ENCODE measurements at regions not wholly inside any gene's neighbourhood (a gene's known extent, or its start where the extent isn't known, plus 50 kb on each side); places are given as distances from the start of the nearest gene placed in this dataset.

GRCh38 chr18:45121146-45121545, 440.5 kb downstream of the SETBP1 start:
- Histone ChIP-seq H2BK5ac (ENCODE audit: low read depth, low read length, poor library complexity, severe bottlenecking) (no peak overlapping the region), H3K9me1 (ENCODE audit: insufficient read depth, low read length) (no peaks in the 10 kb centered on the region), H4K5ac (ENCODE audit: low read depth, low read length) (no peak overlapping the region), H3K79me1 (ENCODE audit: low read depth in 1 of 2, low read length in 2 of 2) (no peaks in the 10 kb centered on the region), H3K36me3 (ENCODE audit: control insufficient read depth, insufficient read depth, low read length) (no peaks in the 10 kb centered on the region), H3K14ac (replicated peaks; ENCODE audit: low read depth, low read length) (no peak overlapping the region), H4K8ac (ENCODE audit: low read depth in 2 of 2, low read length in 2 of 2) (no peak overlapping the region), H3K4me3 (ENCODE audit: insufficient read depth, low read depth, low read length) (no peak overlapping the region), H2BK15ac (ENCODE audit: low read depth, low read length) (no peak overlapping the region), H3K56ac (ENCODE audit: extremely low read depth, insufficient read depth, low read length) (no peak overlapping the region), H3K4me2 (ENCODE audit: low read depth, low read length) (no peak overlapping the region), H2AK5ac (ENCODE audit: low read depth, low read length) (no peak overlapping the region), H3K4ac (ENCODE audit: low read depth, low read length) (no peak overlapping the region), H3K4me1 (ENCODE audit: control insufficient read depth, insufficient read depth, low read length) (no peaks in the 10 kb centered on the region), H3K23ac (ENCODE audit: low read depth, low read length) (no peak overlapping the region), H3K18ac (ENCODE audit: low read depth, low read length) (no peak overlapping the region), H3K27me3 (ENCODE audit: control insufficient read depth, insufficient read depth, low read length) (peaks cover 3% of the 10 kb centered on the region), H3K27ac (ENCODE audit: insufficient read depth, low read length) (no peak overlapping the region), H3K9ac (ENCODE audit: low read depth, low read length) (no peak overlapping the region), H3K9me3 (ENCODE audit: control insufficient read depth, insufficient read depth, low read length) (no peaks in the 10 kb centered on the region), H4K91ac (ENCODE audit: insufficient read depth, low read depth, low read length) (no peak overlapping the region), H2AK9ac (replicated peaks; ENCODE audit: low read depth, low read length, poor library complexity) (no peak overlapping the region), H2AFZ (replicated peaks; ENCODE audit: low read length, poor library complexity) (no peak overlapping the region), H2BK120ac (ENCODE audit: low read depth, low read length) (no peak overlapping the region), H2BK20ac (ENCODE audit: low read depth, low read length) (no peak overlapping the region), H4K20me1 (ENCODE audit: insufficient read depth, low read length) (no peaks in the 10 kb centered on the region)
- ChIA-PET POLR2A (ENCODE audit: unreplicated experiment) (no interaction called here), CTCF (interaction anchor here (0.7 kb wide), 1 partner anchor 196 kb away, joined by 6 read pairs; no protein-coding TSS in a partner anchor)
- DNase-seq (no peak), ATAC-seq (ENCODE audit: low read depth) (no peak)
- in situ Hi-C loops (cut with MboI; ENCODE audit: low sequenced_read_pairs), result no loop called here
- BruUV-seq (replicated peaks), result no TSS peak
- no CpG with 5 or more reads among the region's 1 CpG for WGBS, 2 experiments (ENCODE audit: extremely low coverage in 2 of 2, insufficient read length in 1 of 2)
- TF ChIP-seq RFX5 (IDR thresholded peaks at IDR 0.05; ENCODE audit: low read depth, low read length), result no peak
- TF ChIP-seq ELK1 (IDR thresholded peaks at IDR 0.05; ENCODE audit: borderline replicate concordance, low read depth, low read length), result no peak
- TF ChIP-seq MXI1 (IDR thresholded peaks at IDR 0.05; ENCODE audit: borderline replicate concordance, low read depth, low read length), result no peak
- no peak for TF ChIP-seq MAFK (IDR thresholded peaks at IDR 0.05; ENCODE audit: low read depth, low read length)
- TF ChIP-seq USF2 (IDR thresholded peaks at IDR 0.05; ENCODE audit: low read depth, low read length), result no peak
- TF ChIP-seq CHD1 (IDR thresholded peaks at IDR 0.05; ENCODE audit: low read depth, low read length), result no peak
- no peak for TF ChIP-seq BHLHE40 (IDR thresholded peaks at IDR 0.05; ENCODE audit: low read depth, low read length)
- no peak for TF ChIP-seq FOS (IDR thresholded peaks at IDR 0.05; ENCODE audit: low read depth, low read length)
- TF ChIP-seq RCOR1 (IDR thresholded peaks at IDR 0.05; ENCODE audit: insufficient replicate concordance, low read length), result no peak
- TF ChIP-seq MAZ (IDR thresholded peaks at IDR 0.05; ENCODE audit: borderline replicate concordance, low read depth, low read length), result no peak
- no peak for TF ChIP-seq NFE2L2 (IDR thresholded peaks at IDR 0.05; ENCODE audit: low read depth, low read length)
- no peak for TF ChIP-seq SMC3 (IDR thresholded peaks at IDR 0.05; ENCODE audit: low read depth, low read length)
- no peak for TF ChIP-seq RAD21 (IDR thresholded peaks at IDR 0.05; ENCODE audit: low read length)
- TF ChIP-seq POLR2A (IDR thresholded peaks at IDR 0.05; ENCODE audit: low read depth, low read length), result no peak
- TF ChIP-seq CTCF (conservative IDR thresholded peaks at IDR 0.05; ENCODE audit: low read depth, low read length), result no peak
- TF ChIP-seq CEBPB (IDR thresholded peaks at IDR 0.05; ENCODE audit: low read depth, low read length), result no peak
- dilution Hi-C loops (cut with HindIII; ENCODE audit: low sequenced_read_pairs, unreplicated experiment), result no loop called here
- intact Hi-C loops (cut with micrococcal nuclease), result no loop called here

Measured in IMR-90 (cell line).